ENCODE measurements at regions not wholly inside any gene's neighbourhood (a gene's known extent, or its start where the extent isn't known, plus 50 kb on each side); places are given as distances from the start of the nearest gene placed in this dataset.

DNA sequence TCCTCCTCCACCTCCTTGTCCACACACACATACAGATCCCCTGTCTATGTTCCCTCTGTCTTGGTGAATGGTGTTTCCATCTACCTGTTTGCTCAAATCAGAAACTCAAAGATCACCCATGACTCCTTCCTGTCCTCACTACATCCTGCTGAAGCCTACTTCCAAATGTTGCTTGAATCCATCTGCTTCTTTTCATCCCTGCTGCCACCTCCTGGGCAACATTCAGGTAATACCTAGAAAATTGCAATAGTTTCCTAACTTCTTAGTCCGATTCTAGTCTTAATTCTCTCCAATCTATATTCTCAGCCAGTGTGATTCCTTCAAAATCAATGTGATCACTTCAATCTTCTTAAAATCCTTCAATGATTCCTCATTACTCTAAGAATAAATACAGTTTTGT is 155.5 kb upstream of the STARD13 start:
- peak in 3 of 6 donors; percentile 11 to 27 (median 24) for DNase-seq
- intact Hi-C loops (cut with DNase I), result no loop called here
- peak in 3 of 4 donors; percentile 71 to 76 (median 74) for ATAC-seq
- H3K27me3 ChIP-seq, result no peaks in the 10 kb centered on the region
- no peaks in the 10 kb centered on the region for H3K9me3 ChIP-seq
- H3K4me3 ChIP-seq, result no peak overlapping the region
- no peak overlapping the region for H3K27ac ChIP-seq
- no peak for FAIRE-seq
- TF ChIP-seq, protein P1, sequence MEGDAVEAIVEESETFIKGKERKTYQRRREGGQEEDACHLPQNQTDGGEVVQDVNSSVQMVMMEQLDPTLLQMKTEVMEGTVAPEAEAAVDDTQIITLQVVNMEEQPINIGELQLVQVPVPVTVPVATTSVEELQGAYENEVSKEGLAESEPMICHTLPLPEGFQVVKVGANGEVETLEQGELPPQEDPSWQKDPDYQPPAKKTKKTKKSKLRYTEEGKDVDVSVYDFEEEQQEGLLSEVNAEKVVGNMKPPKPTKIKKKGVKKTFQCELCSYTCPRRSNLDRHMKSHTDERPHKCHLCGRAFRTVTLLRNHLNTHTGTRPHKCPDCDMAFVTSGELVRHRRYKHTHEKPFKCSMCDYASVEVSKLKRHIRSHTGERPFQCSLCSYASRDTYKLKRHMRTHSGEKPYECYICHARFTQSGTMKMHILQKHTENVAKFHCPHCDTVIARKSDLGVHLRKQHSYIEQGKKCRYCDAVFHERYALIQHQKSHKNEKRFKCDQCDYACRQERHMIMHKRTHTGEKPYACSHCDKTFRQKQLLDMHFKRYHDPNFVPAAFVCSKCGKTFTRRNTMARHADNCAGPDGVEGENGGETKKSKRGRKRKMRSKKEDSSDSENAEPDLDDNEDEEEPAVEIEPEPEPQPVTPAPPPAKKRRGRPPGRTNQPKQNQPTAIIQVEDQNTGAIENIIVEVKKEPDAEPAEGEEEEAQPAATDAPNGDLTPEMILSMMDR (IDR thresholded peaks at IDR 0.05), result peak in 1 of 4 donors; percentile 13
- no peaks in the 10 kb centered on the region for H3K36me3 ChIP-seq
- 39 to 55% methylated on average over 1 of the region's 1 CpG for WGBS, 2 donors
- peaks cover 0 to 2% (median 0%) of the 10 kb centered on the region in 3 donors for H3K4me1 ChIP-seq

DNA sequence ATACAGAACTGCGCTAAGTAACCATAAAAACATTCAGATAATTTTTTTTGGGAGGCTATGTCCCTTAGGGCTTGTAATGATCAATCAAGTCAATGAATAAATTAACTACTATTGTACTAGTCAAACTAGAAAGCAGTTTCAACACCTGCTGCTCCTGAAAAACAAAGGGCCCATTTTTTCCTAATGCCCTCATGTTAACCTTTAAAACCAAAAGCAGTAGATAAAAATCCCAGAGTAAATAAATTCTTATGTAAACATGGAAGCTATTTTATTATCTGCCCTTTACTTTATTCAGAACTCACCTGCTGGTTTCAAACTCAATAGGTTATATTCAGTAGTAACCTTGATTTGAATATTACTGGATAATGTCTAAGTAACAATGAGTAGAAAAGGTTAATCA is 159.5 kb upstream of the STARD13 start:
- intact Hi-C loops (cut with DNase I), result no loop called here
- H3K4me3 ChIP-seq, result no peak overlapping the region
- peak; percentile 9 for FAIRE-seq

DNA sequence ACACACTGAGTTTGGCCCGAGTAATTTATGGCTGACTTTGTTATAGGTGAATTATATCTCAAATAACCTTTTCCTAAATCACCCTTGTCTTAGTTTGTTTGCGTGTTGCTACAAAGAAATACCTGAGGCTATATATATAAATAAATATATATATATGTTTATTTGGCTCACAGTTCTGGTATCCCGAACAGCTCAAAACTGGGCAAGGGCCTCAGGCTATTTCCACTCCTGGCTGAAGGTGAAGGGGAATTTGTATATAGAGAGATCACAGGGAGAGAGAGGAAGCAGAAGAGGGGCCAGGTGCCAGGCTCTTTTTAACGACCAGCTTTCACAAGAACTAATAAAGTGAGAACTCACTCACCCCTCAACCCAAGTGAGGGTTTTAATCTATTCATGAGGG is 159.9 kb upstream of the STARD13 start:
- FAIRE-seq (no peak), DNase-seq (no peak), ATAC-seq (no peak)
- Histone ChIP-seq H3K4me1 (peaks cover 0 to 5% (median 0%) of the 10 kb centered on the region in 3 donors), H3K27me3 (no peaks in the 10 kb centered on the region), H3K9me3 (no peaks in the 10 kb centered on the region), H3K4me3 (no peak overlapping the region), H3K27ac (peak overlapping the region in 1 of 4 donors; percentile 32), H3K36me3 (no peaks in the 10 kb centered on the region)
- TF ChIP-seq, protein P1 (IDR thresholded peaks at IDR 0.05), result no peak
- intact Hi-C loops (cut with DNase I), result no loop called here
- 69 to 83% methylated on average over 4 of the region's 4 CpGs for WGBS, 2 donors

More for the DNA sequence above, 159.5 kb upstream of the STARD13 start:
- TF ChIP-seq, protein P1 (IDR thresholded peaks at IDR 0.05), result no peak
- H3K27ac ChIP-seq, result peak overlapping the region in 1 of 4 donors; percentile 32
- peak in 3 of 4 donors; percentile 46 to 84 (median 74) for ATAC-seq
- peaks cover 0 to 5% (median 0%) of the 10 kb centered on the region in 3 donors for H3K4me1 ChIP-seq
- no peaks in the 10 kb centered on the region for H3K36me3 ChIP-seq
- H3K9me3 ChIP-seq, result no peaks in the 10 kb centered on the region
- H3K27me3 ChIP-seq, result no peaks in the 10 kb centered on the region
- no peak for DNase-seq
- 75 to 79% methylated on average over 1 of the region's 1 CpG for WGBS, 2 donors

DNA sequence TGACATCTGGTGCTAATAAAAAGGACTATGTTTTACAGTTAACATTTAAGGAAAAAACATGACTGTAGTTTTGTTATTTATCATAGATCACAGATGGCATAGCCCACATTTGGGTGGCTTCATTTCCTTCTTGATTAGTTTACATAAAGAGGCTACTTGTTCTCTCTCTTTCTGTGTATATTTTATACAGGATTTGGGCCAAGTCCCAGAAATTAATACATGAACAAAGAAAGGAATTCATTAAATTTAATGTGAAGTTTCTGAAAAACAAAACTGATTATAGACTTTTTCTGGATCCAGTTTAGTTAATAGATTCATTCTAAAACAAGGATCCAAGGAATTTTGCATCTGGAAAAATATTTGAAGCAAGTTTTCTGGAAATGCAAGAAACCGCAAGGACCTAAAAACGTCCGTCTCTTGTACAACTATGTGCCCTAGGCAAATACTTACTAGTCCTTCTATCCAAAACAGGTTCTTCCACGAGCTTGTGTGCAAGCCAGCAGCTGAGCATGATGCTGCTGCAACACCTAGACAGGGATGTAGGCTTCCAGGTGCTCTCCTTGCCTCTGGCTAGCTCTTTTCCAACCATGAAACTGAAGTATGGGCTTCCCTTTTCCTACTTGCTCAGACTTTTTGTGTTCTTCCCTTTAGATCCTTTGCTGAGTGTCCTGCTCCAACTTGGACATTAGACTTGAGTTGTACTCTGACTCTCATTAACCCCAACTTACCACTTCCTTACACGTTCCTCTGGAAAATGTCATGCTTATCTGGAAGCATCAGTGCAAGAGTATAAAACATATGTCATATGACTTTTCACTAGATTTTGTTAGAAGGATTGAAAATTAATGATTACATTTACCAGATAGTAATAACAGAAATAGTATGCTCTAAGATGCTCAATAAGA is 161.5 kb upstream of the STARD13 start:
- intact Hi-C loops (cut with DNase I), result no loop called here
- ATAC-seq (peak in 2 of 4 donors; percentile 44 to 48), FAIRE-seq (no peak), DNase-seq (no peak)
- H3K36me3 ChIP-seq, result no peaks in the 10 kb centered on the region
- TF ChIP-seq, protein P1 (IDR thresholded peaks at IDR 0.05), result no peak
- H3K4me3 ChIP-seq, result no peak overlapping the region
- no peaks in the 10 kb centered on the region for H3K27me3 ChIP-seq
- no peaks in the 10 kb centered on the region for H3K9me3 ChIP-seq
- 54 to 67% methylated on average over 5 of the region's 5 CpGs for WGBS, 2 donors
- H3K27ac ChIP-seq, result no peak overlapping the region
- H3K4me1 ChIP-seq, result peaks cover 0 to 5% (median 0%) of the 10 kb centered on the region in 3 donors

DNA sequence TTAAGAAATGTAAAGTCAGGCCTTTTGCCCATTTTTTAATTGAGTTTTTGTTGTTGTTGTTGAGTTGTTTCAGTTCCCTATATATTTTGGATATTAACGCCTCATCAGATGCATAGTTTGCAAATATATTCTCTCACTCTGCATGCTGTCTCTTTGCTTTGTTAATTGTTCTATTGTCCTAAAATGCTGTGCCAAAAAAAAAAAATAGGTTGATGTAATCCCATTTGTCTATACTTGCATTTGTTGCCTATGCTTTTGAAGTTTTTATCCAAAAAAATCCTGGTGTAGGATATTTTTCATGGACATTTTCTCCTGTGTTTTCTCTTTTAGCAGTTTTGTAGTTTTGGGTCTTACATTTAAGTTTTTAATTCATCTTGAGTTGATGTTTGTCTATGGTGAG is 163.3 kb upstream of the STARD13 start:
- TF ChIP-seq, protein P1 (IDR thresholded peaks at IDR 0.05), result no peak
- Histone ChIP-seq H3K9me3 (no peaks in the 10 kb centered on the region), H3K4me1 (peaks cover 0 to 12% (median 0%) of the 10 kb centered on the region in 3 donors), H3K36me3 (no peaks in the 10 kb centered on the region), H3K27ac (no peak overlapping the region), H3K4me3 (no peak overlapping the region), H3K27me3 (no peaks in the 10 kb centered on the region)
- intact Hi-C loops (cut with DNase I), result no loop called here
- WGBS, 2 donors, result 95 to 100% methylated on average over 1 of the region's 1 CpG
- no peak for FAIRE-seq
- no peak for ATAC-seq
- no peak for DNase-seq

Data from pancreas (tissue), 10 donors.